HCT116 (cell line): ENCODE measurements at regions not wholly inside any gene's neighbourhood (a gene's known extent, or its start where the extent isn't known, plus 50 kb on each side); places are given as distances from the start of the nearest gene placed in this dataset.
A peak's percentile ranks its signal among the peaks of the same experiment; 100 is the strongest.

Experiments used
- ATAC-seq: fragments of 200-7000 bp; cut with Tn5 transposase; 2 replicates; pipeline ENCODE4 v1.9.1; 2020; ENCODE audit warnings: mild to moderate bottlenecking, moderate library complexity
- BruUV-seq: library from RNA; stranded (reverse); fragments of 400-500 nt; replicated peaks from 2 replicates; lab custom pipeline; 2021; lab: Mats Ljungman, UMichigan
- CTCF ChIA-PET: fragments of 300-600 bp; sonication (Branson Sonifier 250); formaldehyde crosslinking; loops from one replicate; lab custom pipeline; 2021; ENCODE audit warnings: antibody characterized with exemption; lab: Charles Lee
- POLR2A ChIA-PET: fragments of 300-600, 350-600 bp; sonication (Branson Sonifier 250); formaldehyde crosslinking; loops from one replicate; lab custom pipeline; 2021; ENCODE audit warnings: antibody characterized with exemption; lab: Charles Lee
- RAD21 ChIA-PET, 2 experiments: fragments of 300-600 bp; sonication (Branson Sonifier 250); formaldehyde crosslinking; loops; one replicate each; lab custom pipeline; 2023; ENCODE audit warnings: low total read pairs in 2 of 2; ENCODE audit not compliant: uncharacterized antibody in 2 of 2, unreplicated experiment in 2 of 2, low non-redundant PET in 1 of 2; lab: Charles Lee
- DNase-seq: peaks from one replicate; pipeline ENCODE4 v3.0.0-alpha.2; 2010; ENCODE audit warnings: low read depth, low spot score
- H2AFZ ChIP-seq: fragments of 200-600 bp; shearing (Covaris generic), sonication (generic); 2 replicates; pipeline ENCODE4 v1.6.1; 2017; ENCODE audit warnings: low read depth, mixed run types, mixed read lengths, antibody characterized with exemption, low read length; ENCODE audit not compliant: poor library complexity, severe bottlenecking
- H3K27ac ChIP-seq: 2 replicates; pipeline ENCODE4 v1.5.1; 2012; ENCODE audit warnings: low read depth, low read length
- H3K27me3 ChIP-seq: fragments of 200-600 bp; sonication (generic); 2 replicates; pipeline ENCODE4 v1.6.1; 2016; ENCODE audit warnings: mixed run types, low read length, mixed read lengths; ENCODE audit not compliant: insufficient read depth
- H3K36me3 ChIP-seq, 2 experiments: fragments of 200-500 bp in 1 of 2; fragments of 200-600 bp in 1 of 2; sonication (Bioruptor generic) in 1 of 2; sonication (generic) in 1 of 2; 2 replicates each; pipeline versions ENCODE4 v1.5.1 to v1.6.1; 2014 to 2016; ENCODE audit warnings: low read length in 2 of 2, inconsistent platforms in 1 of 2, mixed read lengths in 1 of 2, mixed run types in 1 of 2; ENCODE audit not compliant: insufficient read depth in 2 of 2, control insufficient read depth in 1 of 2
- H3K4me1 ChIP-seq, 2 experiments: fragments of 200-600 bp in 1 of 2; sonication (generic) in 1 of 2; 2 replicates each; pipeline versions ENCODE4 v1.5.1 to v1.6.1; 2012 to 2017; ENCODE audit warnings: low read length in 2 of 2, inconsistent platforms in 1 of 2, mild to moderate bottlenecking in 1 of 2, mixed read lengths in 1 of 2, mixed run types in 1 of 2, moderate library complexity in 1 of 2; ENCODE audit not compliant: insufficient read depth in 2 of 2, control insufficient read depth in 1 of 2
- H3K4me2 ChIP-seq: fragments of 200-600 bp; sonication (generic); 2 replicates; pipeline ENCODE4 v1.6.1; 2017; ENCODE audit warnings: mixed run types, low read length, mixed read lengths
- H3K4me3 ChIP-seq, 2 experiments: fragments of 200-600 bp in 1 of 2; sonication (generic) in 1 of 2; replicated peaks in 1 of 2; 2 replicates each; pipeline ENCODE4 v1.5.1; 2011 to 2016; ENCODE audit warnings: low read length in 2 of 2, control low read depth in 1 of 2, low read depth in 1 of 2, mild to moderate bottlenecking in 1 of 2, mixed read lengths in 1 of 2, mixed run types in 1 of 2
- H3K79me2 ChIP-seq: fragments of 200-600 bp; sonication (generic); 2 replicates; pipeline ENCODE4 v1.6.1; 2017; ENCODE audit warnings: mild to moderate bottlenecking, mixed run types, low read length, moderate library complexity, mixed read lengths; ENCODE audit not compliant: insufficient read depth
- H3K9ac ChIP-seq: fragments of 200-600 bp; sonication (generic); 2 replicates; pipeline ENCODE4 v1.6.1; 2016; ENCODE audit warnings: low read length, mixed read lengths
- H3K9me2 ChIP-seq: fragments of 200-600 bp; sonication (generic), shearing (Covaris generic); 2 replicates; pipeline ENCODE4 v1.6.1; 2017; ENCODE audit warnings: mixed run types, mild to moderate bottlenecking, moderate library complexity; ENCODE audit not compliant: insufficient read depth
- H3K9me3 ChIP-seq, 2 experiments: fragments of 200-500 bp in 1 of 2; fragments of 200-600 bp in 1 of 2; sonication (Bioruptor generic) in 1 of 2; sonication (generic) in 1 of 2; 2 replicates each; pipeline ENCODE4 v1.6.1; 2014 to 2017; ENCODE audit warnings: low read length in 2 of 2, mixed read lengths in 2 of 2, inconsistent platforms in 1 of 2, low read depth in 1 of 2, mild to moderate bottlenecking in 1 of 2, mixed run types in 1 of 2, moderate library complexity in 1 of 2; ENCODE audit not compliant: control insufficient read depth in 1 of 2, insufficient read depth in 1 of 2
- H4K20me1 ChIP-seq: fragments of 200-600 bp; sonication (generic), shearing (Covaris generic); 2 replicates; pipeline ENCODE4 v1.6.1; 2017; ENCODE audit warnings: mixed run types, mild to moderate bottlenecking, moderate library complexity; ENCODE audit not compliant: insufficient read depth
- CBX3 ChIP-seq: IDR thresholded peaks from 2 replicates; pipeline ENCODE4 v1.6.1; 2012; ENCODE audit warnings: low read depth
- EGR1 ChIP-seq: IDR thresholded peaks from 2 replicates; pipeline ENCODE4 v1.6.1; 2012; ENCODE audit warnings: low read depth
- EZH2 ChIP-seq: fragments of 200-600 bp; sonication (generic); IDR thresholded peaks from 2 replicates; pipeline ENCODE4 v1.6.1; 2017; ENCODE audit warnings: antibody characterized with exemption, mixed run types
- FOSL1 ChIP-seq: IDR thresholded peaks from 2 replicates; pipeline ENCODE4 v1.6.1; 2012; ENCODE audit warnings: low read depth
- POLR2A ChIP-seq: IDR thresholded peaks from 2 replicates; pipeline ENCODE4 v1.7.0; 2011; ENCODE audit warnings: borderline replicate concordance; ENCODE audit not compliant: insufficient read depth, insufficient read length; ENCODE audit errors: extremely low read depth
- RAD21 ChIP-seq: IDR thresholded peaks from 2 replicates; pipeline ENCODE4 v1.6.1; 2012; ENCODE audit warnings: low read depth, mild to moderate bottlenecking
- SIN3A ChIP-seq: IDR thresholded peaks from 2 replicates; pipeline ENCODE4 v1.6.1; 2012; ENCODE audit warnings: low read depth
- TCF7L2 ChIP-seq: IDR thresholded peaks from 2 replicates; pipeline ENCODE4 v1.7.0; 2011; ENCODE audit warnings: borderline replicate concordance, inconsistent platforms; ENCODE audit not compliant: insufficient read depth, insufficient read length; ENCODE audit errors: extremely low read depth
- ZNF274 ChIP-seq: fragments of 200-500 bp; sonication (Bioruptor generic); IDR thresholded peaks from 2 replicates; pipeline ENCODE4 v1.6.1; 2014; ENCODE audit warnings: mild to moderate bottlenecking, low read depth, low read length, inconsistent platforms
- intact Hi-C: fragments of 100-400 bp; cut with micrococcal nuclease; formaldehyde crosslinking; loops from 2 replicates; pipeline ENCODE4 v1.10.0; 2022
- TF ChIP-seq, protein P1 (sequence below), 3 experiments: fragments of 200-600 bp in 1 of 3; sonication (generic) in 1 of 3; IDR thresholded peaks in 2 of 3; conservative IDR thresholded peaks in 1 of 3; 2 replicates each; pipeline ENCODE4 v1.5.1; 2012 to 2017; ENCODE audit warnings: low read depth in 2 of 3, low read length in 2 of 3, antibody characterized with exemption in 1 of 3, borderline replicate concordance in 1 of 3, control low read depth in 1 of 3, mild to moderate bottlenecking in 1 of 3, mixed read lengths in 1 of 3, mixed run types in 1 of 3, moderate library complexity in 1 of 3; ENCODE audit not compliant: insufficient read depth in 1 of 3
- TF ChIP-seq, protein P2 (sequence below): IDR thresholded peaks from 2 replicates; pipeline ENCODE4 v1.6.1; 2011; ENCODE audit warnings: mild to moderate bottlenecking, low read length, moderate library complexity; ENCODE audit not compliant: insufficient replicate concordance; ENCODE audit errors: extremely low read depth
- TF ChIP-seq, protein P3 (sequence below): IDR thresholded peaks from 2 replicates; pipeline ENCODE4 v1.6.1; 2012

DNA sequence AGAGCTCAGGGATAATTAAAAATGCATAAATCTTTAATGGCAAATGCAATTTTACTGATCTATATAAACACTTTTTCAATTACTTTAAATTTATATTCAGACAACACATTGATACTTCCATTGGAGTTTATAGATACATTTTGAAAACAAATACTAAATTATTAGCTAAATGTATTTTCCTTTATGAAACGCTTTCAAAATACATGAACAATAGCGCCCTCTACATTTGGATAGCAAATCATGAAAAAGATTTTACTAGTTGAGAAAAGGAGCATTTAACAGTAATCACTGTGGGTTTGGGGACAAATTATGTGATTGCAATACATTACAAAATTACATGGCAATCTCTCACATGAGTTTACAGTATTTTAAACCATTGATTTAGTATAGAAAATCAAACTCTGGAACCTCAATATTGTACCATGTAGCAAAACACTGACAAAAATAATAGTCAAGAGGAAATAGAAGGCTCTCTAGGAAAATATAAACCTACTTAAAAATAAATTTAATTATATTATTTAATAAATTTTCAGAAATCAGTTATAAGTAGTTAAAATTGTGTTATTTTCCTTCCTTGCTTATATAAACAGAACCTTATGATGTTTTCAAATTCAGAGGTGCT is 207.9 kb downstream of the ZIC1 start:
- peak overlapping the region; percentile 59 for H2AFZ ChIP-seq
- no peaks in the 10 kb centered on the region for H3K36me3 ChIP-seq
- no peak overlapping the region for H3K4me2 ChIP-seq
- POLR2A ChIA-PET, result no interaction called here
- no peaks in the 10 kb centered on the region; the same call in 1 of the 2 replicates for H4K20me1 ChIP-seq
- H3K27me3 ChIP-seq, result no peaks in the 10 kb centered on the region
- H3K9me3 ChIP-seq, result no peaks in the 10 kb centered on the region
- RAD21 ChIA-PET, result no interaction called here
- no peaks in the 10 kb centered on the region for H3K9me2 ChIP-seq
- no peak overlapping the region for H3K9ac ChIP-seq
- H3K4me1 ChIP-seq, result no peaks in the 10 kb centered on the region
- H3K27ac ChIP-seq, result no peak overlapping the region
- CTCF ChIA-PET, result interaction anchor here (0.6 to 1.2 kb wide), 29 partner anchors 8 to 809 kb away, joined by 3 to 9 read pairs (median 4); no protein-coding TSS in a partner anchor
- no peak overlapping the region for H3K4me3 ChIP-seq
- no peaks in the 10 kb centered on the region for H3K79me2 ChIP-seq
- intact Hi-C loops, result loop anchor here (1.0 to 10.0 kb wide), 4 partner anchors 235 to 748 kb away; no protein-coding TSS in a partner anchor
- BruUV-seq, result no TSS peak
- DNase-seq (peak; percentile 12), ATAC-seq (no peak)
- TF ChIP-seq RAD21 (peak; percentile 56), ZNF274 (no peak)
- TF ChIP-seq, protein P1, sequence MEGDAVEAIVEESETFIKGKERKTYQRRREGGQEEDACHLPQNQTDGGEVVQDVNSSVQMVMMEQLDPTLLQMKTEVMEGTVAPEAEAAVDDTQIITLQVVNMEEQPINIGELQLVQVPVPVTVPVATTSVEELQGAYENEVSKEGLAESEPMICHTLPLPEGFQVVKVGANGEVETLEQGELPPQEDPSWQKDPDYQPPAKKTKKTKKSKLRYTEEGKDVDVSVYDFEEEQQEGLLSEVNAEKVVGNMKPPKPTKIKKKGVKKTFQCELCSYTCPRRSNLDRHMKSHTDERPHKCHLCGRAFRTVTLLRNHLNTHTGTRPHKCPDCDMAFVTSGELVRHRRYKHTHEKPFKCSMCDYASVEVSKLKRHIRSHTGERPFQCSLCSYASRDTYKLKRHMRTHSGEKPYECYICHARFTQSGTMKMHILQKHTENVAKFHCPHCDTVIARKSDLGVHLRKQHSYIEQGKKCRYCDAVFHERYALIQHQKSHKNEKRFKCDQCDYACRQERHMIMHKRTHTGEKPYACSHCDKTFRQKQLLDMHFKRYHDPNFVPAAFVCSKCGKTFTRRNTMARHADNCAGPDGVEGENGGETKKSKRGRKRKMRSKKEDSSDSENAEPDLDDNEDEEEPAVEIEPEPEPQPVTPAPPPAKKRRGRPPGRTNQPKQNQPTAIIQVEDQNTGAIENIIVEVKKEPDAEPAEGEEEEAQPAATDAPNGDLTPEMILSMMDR (IDR thresholded peaks at IDR 0.05 in 2 of 3, conservative IDR thresholded peaks at IDR 0.05 in 1 of 3; ENCODE audit: borderline replicate concordance in 1 of 3, insufficient read depth in 1 of 3, low read depth in 2 of 3, low read length in 2 of 3), result peak; percentile 44 to 76 (median 44); a peak in 5 of 6 replicates

DNA sequence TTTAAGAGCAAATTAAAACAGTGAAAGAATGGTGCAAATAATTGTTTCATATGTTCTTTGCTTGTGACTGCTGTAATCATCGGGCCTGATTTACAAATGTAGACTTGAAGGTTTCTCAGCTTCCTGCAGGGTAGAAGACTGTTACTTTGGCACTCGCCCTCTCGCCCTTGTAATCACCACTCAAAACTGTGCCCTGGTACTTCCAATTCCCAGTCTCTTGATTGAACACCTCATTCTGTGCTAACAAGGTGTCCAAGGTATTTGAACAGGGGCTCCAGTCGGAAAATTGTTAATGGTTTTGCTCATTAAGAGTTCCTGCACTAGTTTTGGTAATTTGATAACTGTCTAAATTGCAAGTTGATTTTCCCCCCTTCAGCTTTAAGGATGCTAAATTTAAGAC is 209.5 kb downstream of the ZIC1 start:
- Histone ChIP-seq H4K20me1 (no peaks in the 10 kb centered on the region; the same call in 1 of the 2 replicates), H3K36me3 (no peaks in the 10 kb centered on the region), H3K79me2 (no peaks in the 10 kb centered on the region), H3K9ac (no peak overlapping the region), H3K4me3 (no peak overlapping the region), H3K9me2 (no peaks in the 10 kb centered on the region), H3K4me2 (no peak overlapping the region), H3K27ac (no peak overlapping the region), H3K9me3 (no peaks in the 10 kb centered on the region), H3K27me3 (no peaks in the 10 kb centered on the region), H3K4me1 (no peaks in the 10 kb centered on the region), H2AFZ (no peak overlapping the region)
- ATAC-seq (no peak), DNase-seq (no peak)
- RAD21 ChIA-PET, result no interaction called here
- intact Hi-C loops, result loop anchor here (5.0 to 10.0 kb wide), 3 partner anchors 236 to 746 kb away; no protein-coding TSS in a partner anchor
- CTCF ChIA-PET, result no interaction called here
- POLR2A ChIA-PET, result no interaction called here
- no TSS peak for BruUV-seq
- TF ChIP-seq EZH2 (no peak), RAD21 (no peak), EGR1 (no peak), SIN3A (no peak), POLR2A (no peak), CBX3 (no peak), TCF7L2 (no peak), FOSL1 (no peak)
- TF ChIP-seq, protein P2, sequence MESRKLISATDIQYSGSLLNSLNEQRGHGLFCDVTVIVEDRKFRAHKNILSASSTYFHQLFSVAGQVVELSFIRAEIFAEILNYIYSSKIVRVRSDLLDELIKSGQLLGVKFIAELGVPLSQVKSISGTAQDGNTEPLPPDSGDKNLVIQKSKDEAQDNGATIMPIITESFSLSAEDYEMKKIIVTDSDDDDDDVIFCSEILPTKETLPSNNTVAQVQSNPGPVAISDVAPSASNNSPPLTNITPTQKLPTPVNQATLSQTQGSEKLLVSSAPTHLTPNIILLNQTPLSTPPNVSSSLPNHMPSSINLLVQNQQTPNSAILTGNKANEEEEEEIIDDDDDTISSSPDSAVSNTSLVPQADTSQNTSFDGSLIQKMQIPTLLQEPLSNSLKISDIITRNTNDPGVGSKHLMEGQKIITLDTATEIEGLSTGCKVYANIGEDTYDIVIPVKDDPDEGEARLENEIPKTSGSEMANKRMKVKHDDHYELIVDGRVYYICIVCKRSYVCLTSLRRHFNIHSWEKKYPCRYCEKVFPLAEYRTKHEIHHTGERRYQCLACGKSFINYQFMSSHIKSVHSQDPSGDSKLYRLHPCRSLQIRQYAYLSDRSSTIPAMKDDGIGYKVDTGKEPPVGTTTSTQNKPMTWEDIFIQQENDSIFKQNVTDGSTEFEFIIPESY, result no peak
- TF ChIP-seq, protein P3, sequence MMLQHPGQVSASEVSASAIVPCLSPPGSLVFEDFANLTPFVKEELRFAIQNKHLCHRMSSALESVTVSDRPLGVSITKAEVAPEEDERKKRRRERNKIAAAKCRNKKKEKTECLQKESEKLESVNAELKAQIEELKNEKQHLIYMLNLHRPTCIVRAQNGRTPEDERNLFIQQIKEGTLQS, result no peak
- TF ChIP-seq, protein P1 (IDR thresholded peaks at IDR 0.05 in 2 of 3, conservative IDR thresholded peaks at IDR 0.05 in 1 of 3; ENCODE audit: borderline replicate concordance in 1 of 3, insufficient read depth in 1 of 3, low read depth in 2 of 3, low read length in 2 of 3), result no peak
